PC-9 (cell line): ENCODE measurements at regions not wholly inside any gene's neighbourhood (a gene's known extent, or its start where the extent isn't known, plus 50 kb on each side); places are given as distances from the start of the nearest gene placed in this dataset.

Experiments used
- EZH2 ChIP-seq: fragments of 200-600 bp; sonication (generic); IDR thresholded peaks from 2 replicates; pipeline ENCODE4 v1.8.0; 2017; ENCODE audit warnings: antibody characterized with exemption, low read depth
- TF ChIP-seq, protein P1 (sequence below): fragments of 200-600 bp; sonication (generic); conservative IDR thresholded peaks from 2 replicates; pipeline ENCODE4 v1.6.1; 2017; ENCODE audit warnings: mixed run types, antibody characterized with exemption, mild to moderate bottlenecking, moderate library complexity

DNA sequence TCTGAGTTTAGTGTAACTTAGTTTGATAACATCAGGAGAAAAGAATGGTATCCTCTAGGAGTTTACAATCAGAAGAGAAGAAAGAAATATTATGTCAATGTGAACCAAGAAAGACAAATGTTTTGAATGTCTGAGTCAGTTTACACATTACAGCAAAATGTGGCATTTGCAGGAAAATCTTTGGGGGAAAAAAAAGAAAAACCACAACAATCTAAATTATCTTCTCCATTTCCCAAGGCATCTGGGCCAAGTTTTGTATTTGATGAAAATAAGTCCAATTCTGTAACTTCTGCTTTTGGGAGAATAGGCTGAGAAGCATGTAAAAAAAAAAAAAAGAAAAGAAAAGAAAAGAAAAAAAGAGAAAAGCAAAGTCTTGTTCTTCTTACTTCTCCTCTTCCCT lies 58.8 kb upstream of the FLRT2 start:
- TF ChIP-seq, protein P1, sequence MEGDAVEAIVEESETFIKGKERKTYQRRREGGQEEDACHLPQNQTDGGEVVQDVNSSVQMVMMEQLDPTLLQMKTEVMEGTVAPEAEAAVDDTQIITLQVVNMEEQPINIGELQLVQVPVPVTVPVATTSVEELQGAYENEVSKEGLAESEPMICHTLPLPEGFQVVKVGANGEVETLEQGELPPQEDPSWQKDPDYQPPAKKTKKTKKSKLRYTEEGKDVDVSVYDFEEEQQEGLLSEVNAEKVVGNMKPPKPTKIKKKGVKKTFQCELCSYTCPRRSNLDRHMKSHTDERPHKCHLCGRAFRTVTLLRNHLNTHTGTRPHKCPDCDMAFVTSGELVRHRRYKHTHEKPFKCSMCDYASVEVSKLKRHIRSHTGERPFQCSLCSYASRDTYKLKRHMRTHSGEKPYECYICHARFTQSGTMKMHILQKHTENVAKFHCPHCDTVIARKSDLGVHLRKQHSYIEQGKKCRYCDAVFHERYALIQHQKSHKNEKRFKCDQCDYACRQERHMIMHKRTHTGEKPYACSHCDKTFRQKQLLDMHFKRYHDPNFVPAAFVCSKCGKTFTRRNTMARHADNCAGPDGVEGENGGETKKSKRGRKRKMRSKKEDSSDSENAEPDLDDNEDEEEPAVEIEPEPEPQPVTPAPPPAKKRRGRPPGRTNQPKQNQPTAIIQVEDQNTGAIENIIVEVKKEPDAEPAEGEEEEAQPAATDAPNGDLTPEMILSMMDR, result no peak
- TF ChIP-seq EZH2, result no peak
